Inflammatory macrophage treated with lipopolysaccharide for 1 hour (primary cell): ENCODE measurements at regions not wholly inside any gene's neighbourhood (a gene's known extent, or its start where the extent isn't known, plus 50 kb on each side); places are given as distances from the start of the nearest gene placed in this dataset.
"Not testable (repeated sequence)": the region's sequence is repeated elsewhere in the genome, so short reads cannot be mapped to it uniquely, and the experiment has no call there.

Experiments used
- DNase-seq, 2 donors: peaks; one replicate each; pipeline ENCODE4 v3.0.0-alpha.2; 2020 to 2022

GRCh38 chr1:194042736-194043135, 856.3 kb upstream of the B3GALT2 start:
- DNase-seq = no peak

DNA sequence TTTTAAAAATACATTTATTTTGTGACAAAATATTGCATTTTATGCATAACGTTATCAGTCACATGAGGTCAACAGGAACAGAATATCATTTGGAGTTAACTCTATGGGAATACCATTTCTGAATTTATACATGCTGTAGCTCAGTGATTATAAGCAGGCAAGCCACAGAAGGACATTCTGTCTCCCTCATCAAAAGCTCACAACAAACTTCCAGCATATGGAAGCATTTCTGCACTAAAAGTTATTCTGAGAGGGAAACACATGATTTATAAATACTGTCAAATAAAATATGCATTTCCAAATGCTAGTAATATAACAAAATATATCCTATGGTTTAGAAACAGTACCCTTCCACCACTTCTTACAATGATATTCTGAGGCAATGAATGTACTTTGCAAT, 854.1 kb upstream of the B3GALT2 start:
- no peak for DNase-seq

DNA sequence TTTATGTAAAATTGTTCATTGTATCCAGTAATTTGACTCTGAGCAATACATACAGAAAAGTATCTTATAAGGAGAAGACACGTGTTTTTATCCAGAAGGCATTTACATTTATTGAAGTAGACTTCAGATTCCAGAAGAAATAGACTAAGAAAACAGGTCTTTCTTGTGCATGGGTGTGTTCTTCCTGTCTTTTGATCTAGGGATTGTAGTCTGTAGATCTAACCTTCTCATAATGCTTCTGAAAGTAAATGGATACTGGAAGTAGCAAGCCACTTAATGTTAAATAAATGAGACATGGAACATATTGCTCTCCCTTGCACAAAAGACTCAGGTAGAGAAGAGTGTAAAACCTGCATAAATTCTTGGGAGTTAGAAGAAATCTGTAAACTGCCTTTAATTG, 853.2 kb upstream of the B3GALT2 start:
- DNase-seq = no peak

DNA sequence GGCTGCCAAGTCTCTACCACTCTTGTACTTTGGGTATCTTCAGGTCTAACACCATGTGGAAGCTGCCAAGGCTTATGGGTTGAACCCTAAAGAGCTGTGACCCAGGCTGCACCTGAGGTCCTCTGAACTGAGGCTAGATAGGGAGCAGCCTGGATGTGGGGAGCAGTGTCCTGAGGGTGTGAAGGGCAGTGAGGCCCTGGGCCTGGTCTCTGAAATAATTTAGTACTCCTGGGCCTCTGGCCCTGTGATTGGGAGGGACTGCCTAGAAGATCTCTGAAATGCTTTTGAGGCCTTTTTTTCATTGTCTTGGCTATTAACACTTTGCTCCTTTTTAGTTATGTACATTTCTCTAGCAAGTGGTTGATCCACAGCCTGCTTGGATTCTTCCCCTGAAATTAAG, 847.2 kb upstream of the B3GALT2 start:
- no peak for DNase-seq

DNA sequence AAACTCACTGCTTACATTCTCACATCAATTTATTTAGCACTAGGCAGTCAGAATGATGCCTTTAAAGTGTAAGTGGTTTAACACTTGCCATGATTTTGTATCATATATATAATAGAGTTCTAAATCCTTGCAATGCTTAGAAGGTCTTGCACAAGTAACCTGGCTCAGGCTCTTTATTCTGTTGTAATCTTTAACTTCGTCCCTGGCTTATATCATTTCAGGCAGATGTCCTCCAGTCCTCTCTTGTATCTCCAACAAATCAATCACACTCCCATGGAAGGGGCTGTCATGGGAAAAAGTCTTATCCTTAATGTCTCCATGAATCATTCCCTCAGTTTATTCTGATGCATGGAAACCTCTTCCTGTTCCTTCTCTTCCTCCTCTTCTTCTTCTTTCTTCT, 841.6 kb upstream of the B3GALT2 start:
- no peak for DNase-seq

DNA sequence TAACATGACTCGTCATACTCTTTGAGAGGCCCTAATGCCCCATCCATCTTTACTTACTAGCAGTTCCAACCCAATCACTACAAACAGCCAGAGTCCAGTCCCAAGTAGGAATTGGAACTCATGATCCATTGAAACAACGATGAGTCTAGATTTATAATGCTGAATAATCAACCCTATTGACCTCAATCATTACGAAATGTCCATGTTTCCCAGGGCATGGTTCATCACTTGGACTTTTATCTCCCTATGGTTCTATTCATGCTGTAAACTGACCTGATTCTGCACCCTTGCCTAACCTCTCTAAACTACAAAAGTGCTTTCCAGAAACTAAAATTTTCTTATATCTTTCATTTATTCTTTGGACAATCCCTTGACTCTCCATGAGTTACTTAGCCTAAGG, 840.0 kb upstream of the B3GALT2 start:
- no peak for DNase-seq

GRCh38 chr1:194024659-194025058, 838.2 kb upstream of the B3GALT2 start:
- DNase-seq = peak in 1 of 2 donors; percentile 2

GRCh38 chr1:194014014-194014413, 827.6 kb upstream of the B3GALT2 start:
- no peak for DNase-seq

DNA sequence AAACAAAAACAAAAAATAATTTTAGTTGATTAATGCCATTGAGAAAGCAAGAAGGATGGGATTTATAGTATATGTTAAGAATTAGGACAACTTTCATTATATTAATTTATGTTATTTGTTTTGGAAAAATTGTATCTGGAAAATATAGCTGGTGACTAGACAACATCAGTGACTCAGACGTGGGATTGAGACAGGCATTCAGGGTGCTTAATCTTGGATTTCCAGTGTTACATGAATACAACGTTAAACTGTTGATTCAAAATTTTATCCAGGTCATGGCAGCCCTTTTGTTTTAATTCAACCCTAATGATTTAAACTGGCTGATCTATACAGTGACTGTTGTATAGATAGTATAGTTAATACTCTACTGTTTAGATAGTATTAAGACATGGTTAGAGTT, 827.1 kb upstream of the B3GALT2 start:
- no peak for DNase-seq

GRCh38 chr1:194004146-194004545, 817.7 kb upstream of the B3GALT2 start:
- no peak for DNase-seq

- not testable (repeated sequence) for DNase-seq
Measured at GRCh38 chr1:194001726-194002350, 815.4 kb upstream of the B3GALT2 start.

GRCh38 chr1:193988885-193989284, 802.5 kb upstream of the B3GALT2 start:
- no peak for DNase-seq

DNA sequence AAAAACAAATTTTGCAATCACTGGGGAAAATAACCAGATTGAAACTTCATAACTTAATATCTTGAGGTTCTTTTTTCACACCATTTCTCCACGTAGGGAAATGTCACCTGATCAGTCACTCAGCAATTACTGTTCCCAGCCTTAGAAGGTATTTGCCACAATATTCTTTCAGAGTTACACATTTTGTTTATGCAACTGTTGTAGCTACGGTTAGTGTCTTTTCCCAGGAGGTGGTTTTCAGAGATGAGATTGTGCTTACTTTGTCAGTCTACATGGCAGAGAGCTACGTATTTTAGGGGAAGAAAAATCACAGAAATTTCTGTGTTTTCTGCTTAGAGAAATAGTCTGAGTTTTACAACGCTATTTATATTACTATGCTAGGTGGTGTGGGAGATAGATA, 792.8 kb upstream of the B3GALT2 start:
- no peak for DNase-seq

- DNase-seq = no peak
Measured at GRCh38 chr1:193974286-193974798, 787.9 kb upstream of the B3GALT2 start.

DNA sequence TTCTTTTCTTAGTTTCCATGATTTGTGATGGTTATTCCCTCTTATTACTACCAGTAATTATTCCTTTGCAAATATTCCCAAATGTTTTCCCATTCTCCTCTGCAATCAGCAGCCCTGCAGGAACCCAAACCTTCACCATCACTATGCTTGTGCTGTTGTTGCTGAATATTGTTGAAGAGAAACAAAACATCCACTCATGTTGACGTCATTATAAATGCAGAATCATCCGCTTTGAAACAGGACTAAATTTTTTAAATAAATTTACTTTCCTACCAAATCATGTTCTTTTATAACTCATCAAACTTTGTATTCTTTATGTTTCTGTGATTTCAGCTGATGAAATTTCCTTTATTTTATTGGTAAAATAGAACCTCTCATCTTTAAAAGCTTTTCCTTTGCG, 787.0 kb upstream of the B3GALT2 start:
- DNase-seq = no peak

GRCh38 chr1:193971595-193971994, 785.2 kb upstream of the B3GALT2 start:
- DNase-seq = no peak

DNA sequence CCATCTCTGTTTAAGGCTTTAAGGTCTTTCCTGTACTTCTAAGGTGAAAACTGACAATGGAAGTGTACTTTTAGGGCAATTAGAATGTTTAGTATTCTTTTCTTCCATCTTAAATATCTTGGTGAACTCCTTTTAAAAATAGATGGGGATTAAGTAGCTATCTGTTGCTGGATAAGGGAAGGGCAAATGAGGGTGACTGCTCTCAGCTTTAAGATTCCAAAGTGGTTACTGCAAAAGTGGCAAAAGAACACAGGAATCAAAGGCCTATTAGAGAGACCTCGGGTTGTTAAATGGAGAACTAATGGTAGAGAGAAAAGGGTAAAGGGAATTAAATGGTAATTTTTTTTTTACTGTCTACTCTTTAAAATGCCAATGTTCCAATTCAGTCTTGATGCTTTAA, 774.1 kb upstream of the B3GALT2 start:
- no peak for DNase-seq

DNA sequence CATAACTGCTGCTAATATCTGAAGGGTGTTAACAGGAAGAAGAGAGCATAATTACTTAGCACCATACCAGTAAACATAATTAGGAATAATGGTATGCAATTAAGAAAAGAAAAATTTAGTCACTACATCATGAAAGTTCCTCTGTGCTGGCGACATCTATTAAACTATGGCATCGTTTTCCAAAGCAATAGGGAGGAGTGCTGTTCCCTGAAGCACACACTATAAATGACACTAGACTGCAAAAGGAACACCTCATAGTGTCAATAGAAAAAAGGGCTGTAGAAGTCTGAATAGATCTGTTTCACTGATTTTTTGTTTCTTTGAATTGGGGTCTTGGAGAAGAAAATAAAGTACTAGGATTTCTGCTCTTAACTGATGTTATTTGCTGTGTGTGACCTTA, 773.6 kb upstream of the B3GALT2 start:
- no peak for DNase-seq

DNA sequence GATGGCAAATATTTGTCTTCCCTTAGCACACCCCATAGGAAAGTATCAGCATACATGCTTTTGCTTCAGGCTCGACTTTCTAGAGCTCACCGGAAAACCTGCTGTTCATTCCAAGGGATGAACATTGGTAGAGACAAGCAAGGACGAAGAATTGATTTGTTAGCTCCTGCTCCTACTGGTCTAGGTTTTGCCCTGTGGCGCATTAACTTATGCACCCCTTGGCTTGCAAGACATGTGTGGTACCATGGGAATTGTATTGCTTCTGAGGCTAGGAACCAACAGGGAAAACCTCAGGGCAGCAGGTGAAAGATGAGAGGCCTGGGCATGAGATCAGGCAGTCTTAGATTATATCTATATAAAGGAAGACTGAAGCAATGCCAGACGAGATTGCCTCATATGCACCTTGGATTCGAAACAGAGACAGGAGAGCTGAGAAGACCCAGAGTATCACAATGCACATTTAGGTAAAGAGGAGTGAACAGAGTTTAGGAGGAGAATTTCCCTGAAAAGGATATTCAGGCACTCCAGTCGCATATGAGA, 771.2 kb upstream of the B3GALT2 start:
- DNase-seq = no peak

GRCh38 chr1:193952778-193953374, 766.5 kb upstream of the B3GALT2 start:
- DNase-seq = no peak

- no peak for DNase-seq
Measured at GRCh38 chr1:193951984-193952383, 765.6 kb upstream of the B3GALT2 start.

GRCh38 chr1:193944454-193944853, 758.0 kb upstream of the B3GALT2 start:
- no peak for DNase-seq

- no peak for DNase-seq
Measured at GRCh38 chr1:193940176-193940575, 753.8 kb upstream of the B3GALT2 start.

DNA sequence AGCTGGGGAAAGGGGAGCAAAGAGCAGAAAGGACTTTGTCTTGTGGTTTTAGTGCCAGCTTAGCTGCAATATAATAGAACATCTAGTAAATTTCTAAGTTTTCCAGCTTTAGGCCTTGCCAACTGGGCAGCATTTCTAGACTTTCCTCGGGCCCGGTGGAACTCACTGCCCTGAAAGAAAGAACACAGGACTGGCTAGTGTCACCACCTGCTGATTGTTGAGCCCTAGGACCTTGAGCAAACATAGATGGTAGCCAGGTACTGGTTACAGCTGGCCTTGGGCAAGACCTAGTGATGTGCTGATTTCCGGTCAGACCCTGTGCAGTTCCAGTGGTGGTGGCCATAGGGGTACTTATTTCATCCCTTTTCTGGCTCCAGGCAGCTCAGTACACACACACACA, 753.2 kb upstream of the B3GALT2 start:
- DNase-seq = no peak

- no peak for DNase-seq
Measured at GRCh38 chr1:193937308-193937707, 750.9 kb upstream of the B3GALT2 start.
